Prostate gland (tissue), 2 donors: ENCODE measurements at regions not wholly inside any gene's neighbourhood (a gene's known extent, or its start where the extent isn't known, plus 50 kb on each side); places are given as distances from the start of the nearest gene placed in this dataset.

Experiments used
- POLR2A ChIP-seq: fragments of 450-650 bp; IDR thresholded peaks from one replicate; pipeline ENCODE4 v1.6.1; 2016; ENCODE audit warnings: antibody characterized with exemption, mild to moderate bottlenecking
- TF ChIP-seq, protein P1 (sequence below), 4 experiments: fragments of 200-600 bp in 2 of 4; fragments of 450-650 bp in 2 of 4; sonication (generic) in 2 of 4; IDR thresholded peaks; 1 replicate in 3 of 4; 2 replicates in 1 of 4; pipeline ENCODE4 v1.5.1; 2016 to 2019; ENCODE audit warnings: antibody characterized with exemption in 4 of 4, mild to moderate bottlenecking in 2 of 4, moderate library complexity in 2 of 4

DNA sequence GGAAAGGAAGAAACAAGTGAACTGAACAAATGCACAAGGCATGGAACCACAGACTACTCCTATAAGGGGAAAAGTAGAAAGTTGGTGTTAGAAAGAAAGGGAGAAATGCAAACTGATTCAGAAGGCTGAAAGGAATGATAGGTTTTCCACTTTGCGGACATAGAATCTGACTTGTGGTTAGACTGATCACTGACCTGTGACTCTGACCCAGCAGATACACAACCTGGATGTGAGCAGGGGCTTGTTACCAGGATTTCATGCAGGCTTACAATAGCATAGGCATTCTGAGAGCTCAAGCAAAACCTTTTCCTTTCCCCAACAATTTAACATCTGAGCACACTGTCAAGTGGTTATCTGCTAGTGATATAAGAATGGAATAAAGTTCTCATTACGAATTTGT, 237.0 kb upstream of the CDH20 start:
- TF ChIP-seq, protein P1, sequence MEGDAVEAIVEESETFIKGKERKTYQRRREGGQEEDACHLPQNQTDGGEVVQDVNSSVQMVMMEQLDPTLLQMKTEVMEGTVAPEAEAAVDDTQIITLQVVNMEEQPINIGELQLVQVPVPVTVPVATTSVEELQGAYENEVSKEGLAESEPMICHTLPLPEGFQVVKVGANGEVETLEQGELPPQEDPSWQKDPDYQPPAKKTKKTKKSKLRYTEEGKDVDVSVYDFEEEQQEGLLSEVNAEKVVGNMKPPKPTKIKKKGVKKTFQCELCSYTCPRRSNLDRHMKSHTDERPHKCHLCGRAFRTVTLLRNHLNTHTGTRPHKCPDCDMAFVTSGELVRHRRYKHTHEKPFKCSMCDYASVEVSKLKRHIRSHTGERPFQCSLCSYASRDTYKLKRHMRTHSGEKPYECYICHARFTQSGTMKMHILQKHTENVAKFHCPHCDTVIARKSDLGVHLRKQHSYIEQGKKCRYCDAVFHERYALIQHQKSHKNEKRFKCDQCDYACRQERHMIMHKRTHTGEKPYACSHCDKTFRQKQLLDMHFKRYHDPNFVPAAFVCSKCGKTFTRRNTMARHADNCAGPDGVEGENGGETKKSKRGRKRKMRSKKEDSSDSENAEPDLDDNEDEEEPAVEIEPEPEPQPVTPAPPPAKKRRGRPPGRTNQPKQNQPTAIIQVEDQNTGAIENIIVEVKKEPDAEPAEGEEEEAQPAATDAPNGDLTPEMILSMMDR (IDR thresholded peaks at IDR 0.05) = no peak
- no peak for TF ChIP-seq POLR2A
